HG03159 (cell line): ENCODE measurements at regions not wholly inside any gene's neighbourhood (a gene's known extent, or its start where the extent isn't known, plus 50 kb on each side); places are given as distances from the start of the nearest gene placed in this dataset.

Experiments used
- ATAC-seq: cut with Tn5 transposase; IDR thresholded peaks from one replicate; pipeline ENCODE4 v1.9.1; 2021; ENCODE audit warnings: mild to moderate bottlenecking, moderate library complexity; ENCODE audit not compliant: unreplicated experiment

GRCh38 chr5:167598166-167598565 lies 693.3 kb upstream of the WWC1 start:
- no peak for ATAC-seq

- ATAC-seq = no peak
Observed at GRCh38 chr5:167602067-167602466, 689.4 kb upstream of the WWC1 start.

GRCh38 chr5:167603135-167603534 lies 688.3 kb upstream of the WWC1 start:
- no peak for ATAC-seq

GRCh38 chr5:167608390-167609272 lies 682.8 kb upstream of the WWC1 start:
- no peak for ATAC-seq

GRCh38 chr5:167614294-167615021 lies 677.0 kb upstream of the WWC1 start:
- no peak for ATAC-seq

- no peak for ATAC-seq
Observed at GRCh38 chr5:167616043-167616890, 675.2 kb upstream of the WWC1 start.

GRCh38 chr5:167623354-167623753 lies 668.1 kb upstream of the WWC1 start:
- no peak for ATAC-seq

GRCh38 chr5:167624053-167624452 lies 667.4 kb upstream of the WWC1 start:
- ATAC-seq = no peak

GRCh38 chr5:167626341-167627123 lies 664.9 kb upstream of the WWC1 start:
- no peak for ATAC-seq

- no peak for ATAC-seq
Observed at GRCh38 chr5:167629634-167630033, 661.8 kb upstream of the WWC1 start.

GRCh38 chr5:167631191-167631590 lies 660.3 kb upstream of the WWC1 start:
- ATAC-seq = no peak

GRCh38 chr5:167633114-167633513 lies 658.3 kb upstream of the WWC1 start:
- ATAC-seq = no peak

GRCh38 chr5:167633931-167634341 lies 657.5 kb upstream of the WWC1 start:
- no peak for ATAC-seq

GRCh38 chr5:167634432-167634831 lies 657.0 kb upstream of the WWC1 start:
- no peak for ATAC-seq

GRCh38 chr5:167638816-167639215 lies 652.6 kb upstream of the WWC1 start:
- no peak for ATAC-seq

GRCh38 chr5:167639273-167639672 lies 652.2 kb upstream of the WWC1 start:
- ATAC-seq = no peak

GRCh38 chr5:167639766-167640165 lies 651.7 kb upstream of the WWC1 start:
- no peak for ATAC-seq

GRCh38 chr5:167642181-167642580 lies 649.3 kb upstream of the WWC1 start:
- no peak for ATAC-seq

GRCh38 chr5:167642779-167643517 lies 648.5 kb upstream of the WWC1 start:
- ATAC-seq = no peak
